ENCODE measurements at regions not wholly inside any gene's neighbourhood (a gene's known extent, or its start where the extent isn't known, plus 50 kb on each side); places are given as distances from the start of the nearest gene placed in this dataset.

- H3K4me3 ChIP-seq = no peak overlapping the region
- H3K4me1 ChIP-seq = no peaks in the 10 kb centered on the region
- intact Hi-C loops (cut with DNase I) = no loop called here
- peak overlapping the region in 1 of 4 donors; percentile 48 for H3K27ac ChIP-seq (replicated peaks in 1 of 4)
- no peaks in the 10 kb centered on the region for H3K9me3 ChIP-seq
- DNase-seq (ENCODE audit: extremely low spot score) = no peak
- 74% methylated on average over 13 of the region's 13 CpGs for WGBS
- no peaks in the 10 kb centered on the region for H3K36me3 ChIP-seq
- TF ChIP-seq EP300 (IDR thresholded peaks at IDR 0.05) = no peak
- TF ChIP-seq CTCF (IDR thresholded peaks at IDR 0.05) = no peak
- no peak for TF ChIP-seq POLR2AphosphoS5 (IDR thresholded peaks at IDR 0.05)
- no peak for TF ChIP-seq POLR2A (IDR thresholded peaks at IDR 0.05; ENCODE audit: low read depth)
- peaks cover 0 to 29% (median 0%) of the 10 kb centered on the region in 4 donors for H3K27me3 ChIP-seq
Observed at GRCh38 chr13:111422348-111422747, 101.9 kb downstream of the TEX29 start.

- intact Hi-C loops (cut with DNase I) = no loop called here
- DNase-seq (ENCODE audit: extremely low spot score) = no peak
- no peaks in the 10 kb centered on the region for H3K36me3 ChIP-seq
- no peak overlapping the region for H3K4me3 ChIP-seq
- peaks cover 0 to 25% (median 0%) of the 10 kb centered on the region in 4 donors for H3K27me3 ChIP-seq
- H3K9me3 ChIP-seq = no peaks in the 10 kb centered on the region
- 72% methylated on average over 9 of the region's 16 CpGs for WGBS
- H3K4me1 ChIP-seq = no peaks in the 10 kb centered on the region
- peak overlapping the region in 1 of 4 donors; percentile 9 for H3K27ac ChIP-seq (replicated peaks in 1 of 4)
- TF ChIP-seq POLR2AphosphoS5 (IDR thresholded peaks at IDR 0.05) = no peak
- no peak for TF ChIP-seq EP300 (IDR thresholded peaks at IDR 0.05)
- TF ChIP-seq CTCF (IDR thresholded peaks at IDR 0.05) = no peak
- TF ChIP-seq POLR2A (IDR thresholded peaks at IDR 0.05; ENCODE audit: low read depth) = no peak
Observed at GRCh38 chr13:111423168-111423785, 102.8 kb downstream of the TEX29 start.

- H3K36me3 ChIP-seq = no peaks in the 10 kb centered on the region
- no peak for DNase-seq (ENCODE audit: extremely low spot score)
- intact Hi-C loops (cut with DNase I) = no loop called here
- TF ChIP-seq CTCF (IDR thresholded peaks at IDR 0.05) (no peak), EP300 (IDR thresholded peaks at IDR 0.05) (no peak), POLR2AphosphoS5 (IDR thresholded peaks at IDR 0.05) (no peak), POLR2A (IDR thresholded peaks at IDR 0.05; ENCODE audit: low read depth) (no peak)
- H3K9me3 ChIP-seq = no peaks in the 10 kb centered on the region
- 81% methylated on average over 21 of the region's 21 CpGs for WGBS
- no peak overlapping the region for H3K27ac ChIP-seq (replicated peaks in 1 of 4)
- no peak overlapping the region for H3K4me3 ChIP-seq
- peaks cover 0 to under 1% (median 0%) of the 10 kb centered on the region in 4 donors for H3K4me1 ChIP-seq
- H3K27me3 ChIP-seq = peaks cover 0 to 23% (median 0%) of the 10 kb centered on the region in 4 donors
Observed at GRCh38 chr13:111424134-111424533, 103.7 kb downstream of the TEX29 start.

GRCh38 chr13:111425326-111425725 lies 104.9 kb downstream of the TEX29 start:
- no peak for TF ChIP-seq EP300 (IDR thresholded peaks at IDR 0.05)
- TF ChIP-seq CTCF (IDR thresholded peaks at IDR 0.05) = no peak
- TF ChIP-seq POLR2A (IDR thresholded peaks at IDR 0.05; ENCODE audit: low read depth) = no peak
- no peak for TF ChIP-seq POLR2AphosphoS5 (IDR thresholded peaks at IDR 0.05)
- DNase-seq (ENCODE audit: extremely low spot score) = no peak
- peaks cover 0 to 3% (median 0%) of the 10 kb centered on the region in 4 donors for H3K4me1 ChIP-seq
- no peak overlapping the region for H3K27ac ChIP-seq (replicated peaks in 1 of 4)
- no peaks in the 10 kb centered on the region for H3K9me3 ChIP-seq
- intact Hi-C loops (cut with DNase I) = no loop called here
- peaks cover 0 to 30% (median 0%) of the 10 kb centered on the region in 4 donors for H3K27me3 ChIP-seq
- no peak overlapping the region for H3K4me3 ChIP-seq
- H3K36me3 ChIP-seq = no peaks in the 10 kb centered on the region
- 100% methylated on average over 1 of the region's 8 CpGs for WGBS

Data from esophagus muscularis mucosa (tissue), 4 donors.